Liver (tissue), 8 donors: ENCODE measurements at regions not wholly inside any gene's neighbourhood (a gene's known extent, or its start where the extent isn't known, plus 50 kb on each side); places are given as distances from the start of the nearest gene placed in this dataset.

ENCODE experiments used
- DNase-seq: peaks from one replicate; pipeline ENCODE4 v3.0.0-alpha.2; 2017; ENCODE audit warnings: low spot score
- H3K27ac ChIP-seq, 2 donors: one replicate each; pipeline ENCODE4 v1.7.0; 2013; ENCODE audit warnings: inconsistent platforms in 2 of 2, low read length in 2 of 2, control low read depth in 1 of 2, low read depth in 1 of 2, mild to moderate bottlenecking in 1 of 2
- H3K27me3 ChIP-seq, 4 donors: one replicate each; pipeline versions ENCODE4 v1.6.1 to v1.7.0; 2013; ENCODE audit warnings: low read length in 3 of 4, inconsistent platforms in 1 of 4, mild to moderate bottlenecking in 1 of 4, moderate library complexity in 1 of 4; ENCODE audit not compliant: control insufficient read depth in 4 of 4, insufficient read depth in 4 of 4
- H3K36me3 ChIP-seq, 4 donors: one replicate each; pipeline versions ENCODE4 v1.6.1 to v1.7.0; 2013; ENCODE audit warnings: low read length in 3 of 4, mild to moderate bottlenecking in 3 of 4, low read depth in 1 of 4, moderate library complexity in 1 of 4; ENCODE audit not compliant: control insufficient read depth in 4 of 4, insufficient read depth in 3 of 4
- H3K4me1 ChIP-seq, 4 donors: one replicate each; pipeline versions ENCODE4 v1.6.1 to v1.7.0; 2013; ENCODE audit warnings: low read length in 3 of 4, mild to moderate bottlenecking in 3 of 4, moderate library complexity in 1 of 4; ENCODE audit not compliant: control insufficient read depth in 4 of 4, insufficient read depth in 4 of 4
- H3K4me3 ChIP-seq, 3 donors: one replicate each; pipeline versions ENCODE4 v1.6.1 to v1.7.0; 2013; ENCODE audit warnings: low read length in 3 of 3, control low read depth in 1 of 3, low read depth in 1 of 3, mild to moderate bottlenecking in 1 of 3
- H3K9ac ChIP-seq, 2 donors: one replicate each; pipeline ENCODE4 v1.7.0; 2013; ENCODE audit warnings: low read length in 2 of 2, mild to moderate bottlenecking in 2 of 2, moderate library complexity in 2 of 2, control low read depth in 1 of 2, low read depth in 1 of 2
- H3K9me3 ChIP-seq, 4 donors: one replicate each; pipeline versions ENCODE4 v1.6.1 to v1.7.0; 2013; ENCODE audit warnings: low read length in 3 of 4; ENCODE audit not compliant: control insufficient read depth in 4 of 4
- ATF3 ChIP-seq: IDR thresholded peaks from 2 replicates; pipeline ENCODE4 v1.6.1; 2016; ENCODE audit warnings: antibody characterized with exemption
- EGR1 ChIP-seq, 2 donors: IDR thresholded peaks; 2 replicates each; pipeline ENCODE4 v1.6.1; 2016 to 2018; ENCODE audit warnings: antibody characterized with exemption in 2 of 2, low read depth in 2 of 2
- FOXA1 ChIP-seq: IDR thresholded peaks from 2 replicates; pipeline ENCODE4 v1.6.1; 2016; ENCODE audit warnings: antibody characterized with exemption
- FOXA2 ChIP-seq: IDR thresholded peaks from 2 replicates; pipeline ENCODE4 v1.6.1; 2016; ENCODE audit warnings: antibody characterized with exemption
- GABPA ChIP-seq, 2 donors: IDR thresholded peaks in 1 of 2; conservative IDR thresholded peaks in 1 of 2; 2 replicates each; pipeline ENCODE4 v1.6.1; 2016; ENCODE audit warnings: antibody characterized with exemption in 2 of 2, mild to moderate bottlenecking in 1 of 2, moderate library complexity in 1 of 2
- HNF4G ChIP-seq: IDR thresholded peaks from 2 replicates; pipeline ENCODE4 v1.6.1; 2016; ENCODE audit warnings: antibody characterized with exemption
- JUND ChIP-seq, 2 donors: IDR thresholded peaks; 2 replicates each; pipeline ENCODE4 v1.6.1; 2016; ENCODE audit warnings: antibody characterized with exemption in 2 of 2
- NR2F2 ChIP-seq: IDR thresholded peaks from 2 replicates; pipeline ENCODE4 v1.6.1; 2016; ENCODE audit warnings: antibody characterized with exemption
- RAD21 ChIP-seq, 2 donors: IDR thresholded peaks; 2 replicates each; pipeline ENCODE4 v1.6.1; 2016; ENCODE audit warnings: antibody characterized with exemption in 2 of 2, mild to moderate bottlenecking in 2 of 2
- REST ChIP-seq: IDR thresholded peaks from 2 replicates; pipeline ENCODE4 v1.6.1; 2016; ENCODE audit warnings: antibody characterized with exemption, mild to moderate bottlenecking
- YY1 ChIP-seq: IDR thresholded peaks from 2 replicates; pipeline ENCODE4 v1.6.1; 2016; ENCODE audit warnings: antibody characterized with exemption, mild to moderate bottlenecking
- ZBTB33 ChIP-seq: IDR thresholded peaks from 2 replicates; pipeline ENCODE4 v1.6.1; 2016; ENCODE audit warnings: antibody characterized with exemption
- WGBS: extraction: QIAGEN DNeasy Blood & Tissue Kit; methylation state at CpG from one replicate; pipeline ENCODE4 v1.1.7; 2013; 5-methylcytosine and 5-hydroxymethylcytosine counted together
- TF ChIP-seq, protein P1 (sequence below): fragments of 150-350 bp; IDR thresholded peaks from 2 replicates; pipeline ENCODE4 v1.5.1; 2017; ENCODE audit warnings: improper control_type of control experiment, low read depth, low read length; ENCODE audit not compliant: missing input control
- TF ChIP-seq, protein P2 (sequence below): IDR thresholded peaks from 2 replicates; pipeline ENCODE4 v1.6.1; 2016; ENCODE audit warnings: antibody characterized with exemption
- donor health status: healthy.
- donor health status: healthy.
- donor health status: healthy.
- donor health status: healthy.
- donor health status: healthy.

DNA sequence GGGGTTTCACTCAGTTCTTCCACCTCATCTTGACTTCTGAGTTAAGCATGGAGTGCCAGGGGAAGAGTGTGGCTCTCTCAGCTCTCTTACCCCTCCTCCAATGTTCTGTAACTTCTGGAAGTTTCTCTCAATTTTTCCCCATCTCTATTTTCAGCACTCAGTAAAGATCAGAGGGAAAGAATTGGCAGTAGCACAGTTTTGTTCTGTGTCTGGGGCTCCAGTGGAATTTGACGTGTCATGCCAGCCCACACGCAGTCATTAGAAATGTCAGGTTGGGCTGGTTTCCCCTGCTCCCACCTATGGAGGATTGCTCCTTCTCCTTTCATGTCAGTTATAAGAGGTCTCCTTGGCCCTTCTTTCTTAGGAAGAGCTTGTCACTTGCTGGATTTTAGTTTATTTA, 104.6 kb upstream of the COL3A1 start (continued):
- TF ChIP-seq, protein P1, sequence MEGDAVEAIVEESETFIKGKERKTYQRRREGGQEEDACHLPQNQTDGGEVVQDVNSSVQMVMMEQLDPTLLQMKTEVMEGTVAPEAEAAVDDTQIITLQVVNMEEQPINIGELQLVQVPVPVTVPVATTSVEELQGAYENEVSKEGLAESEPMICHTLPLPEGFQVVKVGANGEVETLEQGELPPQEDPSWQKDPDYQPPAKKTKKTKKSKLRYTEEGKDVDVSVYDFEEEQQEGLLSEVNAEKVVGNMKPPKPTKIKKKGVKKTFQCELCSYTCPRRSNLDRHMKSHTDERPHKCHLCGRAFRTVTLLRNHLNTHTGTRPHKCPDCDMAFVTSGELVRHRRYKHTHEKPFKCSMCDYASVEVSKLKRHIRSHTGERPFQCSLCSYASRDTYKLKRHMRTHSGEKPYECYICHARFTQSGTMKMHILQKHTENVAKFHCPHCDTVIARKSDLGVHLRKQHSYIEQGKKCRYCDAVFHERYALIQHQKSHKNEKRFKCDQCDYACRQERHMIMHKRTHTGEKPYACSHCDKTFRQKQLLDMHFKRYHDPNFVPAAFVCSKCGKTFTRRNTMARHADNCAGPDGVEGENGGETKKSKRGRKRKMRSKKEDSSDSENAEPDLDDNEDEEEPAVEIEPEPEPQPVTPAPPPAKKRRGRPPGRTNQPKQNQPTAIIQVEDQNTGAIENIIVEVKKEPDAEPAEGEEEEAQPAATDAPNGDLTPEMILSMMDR: no peak
- TF ChIP-seq HNF4G (no peak), RAD21 (IDR thresholded peaks at IDR 0.05) (no peak), ZBTB33 (no peak)

DNA sequence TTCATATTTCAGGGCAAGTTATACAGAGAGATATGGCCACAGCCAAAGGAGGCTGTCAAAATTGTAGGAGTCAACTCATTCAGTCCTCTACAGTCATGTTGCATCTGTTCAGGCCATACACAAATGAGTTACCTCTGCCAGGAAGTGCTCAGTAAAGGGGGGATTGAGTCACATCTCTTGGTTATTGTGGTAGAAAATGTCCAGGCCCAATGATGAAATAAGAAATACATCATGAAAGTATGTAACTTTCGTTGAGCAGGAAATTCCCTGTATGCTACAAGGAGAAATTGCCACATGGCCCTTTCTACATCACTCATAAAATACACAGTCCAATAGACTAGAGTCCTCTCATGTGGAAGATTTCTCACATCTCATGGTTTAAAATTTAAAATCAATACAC, 103.9 kb upstream of the COL3A1 start:
- H3K36me3 ChIP-seq: no peaks in the 10 kb centered on the region
- WGBS: 72% methylated on average over 1 of the region's 1 CpG
- no peak for DNase-seq
- H3K27ac ChIP-seq: no peak overlapping the region
- H3K9me3 ChIP-seq: no peaks in the 10 kb centered on the region
- TF ChIP-seq JUND (IDR thresholded peaks at IDR 0.05) (no peak), ATF3 (no peak), RAD21 (IDR thresholded peaks at IDR 0.05) (no peak), HNF4G (no peak), GABPA (IDR thresholded peaks at IDR 0.05 in 1 of 2, conservative IDR thresholded peaks at IDR 0.05 in 1 of 2) (no peak), FOXA2 (no peak), ZBTB33 (no peak), YY1 (no peak), NR2F2 (no peak)
- TF ChIP-seq, protein P1: no peak
- no peaks in the 10 kb centered on the region for H3K4me1 ChIP-seq
- H3K9ac ChIP-seq: no peak overlapping the region
- H3K27me3 ChIP-seq: no peaks in the 10 kb centered on the region
- no peak overlapping the region for H3K4me3 ChIP-seq

DNA sequence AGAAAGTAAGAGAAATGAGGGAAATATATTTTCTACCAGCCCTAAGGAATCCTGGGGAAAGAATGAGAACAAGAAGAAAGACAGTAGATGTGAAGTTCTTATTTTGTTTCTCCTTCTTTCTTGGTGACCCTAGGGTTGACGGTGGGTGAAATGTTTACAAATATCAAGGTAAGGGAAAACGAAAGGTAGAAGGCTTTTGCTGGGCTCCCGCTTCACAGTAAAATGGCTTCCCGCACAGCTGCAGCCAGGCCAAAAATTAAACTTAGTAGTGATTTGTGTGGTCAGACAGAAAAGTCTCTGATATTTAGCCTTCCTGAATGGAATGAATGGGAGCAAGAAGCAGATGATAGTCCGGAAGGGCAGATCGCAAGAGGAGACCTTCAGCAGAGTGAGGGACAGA, 99.1 kb upstream of the COL3A1 start:
- no peak overlapping the region for H3K27ac ChIP-seq
- H3K9me3 ChIP-seq: no peaks in the 10 kb centered on the region
- H3K4me3 ChIP-seq: no peak overlapping the region
- 88% methylated on average over 6 of the region's 6 CpGs for WGBS
- H3K4me1 ChIP-seq: no peaks in the 10 kb centered on the region
- H3K9ac ChIP-seq: no peak overlapping the region
- H3K27me3 ChIP-seq: no peaks in the 10 kb centered on the region
- no peak for DNase-seq
- no peaks in the 10 kb centered on the region for H3K36me3 ChIP-seq
- TF ChIP-seq EGR1 (IDR thresholded peaks at IDR 0.05; ENCODE audit: low read depth in 2 of 2): no peak
- TF ChIP-seq GABPA (IDR thresholded peaks at IDR 0.05 in 1 of 2, conservative IDR thresholded peaks at IDR 0.05 in 1 of 2): no peak
- TF ChIP-seq YY1: no peak
- no peak for TF ChIP-seq FOXA1
- no peak for TF ChIP-seq JUND (IDR thresholded peaks at IDR 0.05)
- TF ChIP-seq ATF3: no peak
- TF ChIP-seq ZBTB33: no peak
- no peak for TF ChIP-seq FOXA2
- TF ChIP-seq REST: no peak
- TF ChIP-seq, protein P2, sequence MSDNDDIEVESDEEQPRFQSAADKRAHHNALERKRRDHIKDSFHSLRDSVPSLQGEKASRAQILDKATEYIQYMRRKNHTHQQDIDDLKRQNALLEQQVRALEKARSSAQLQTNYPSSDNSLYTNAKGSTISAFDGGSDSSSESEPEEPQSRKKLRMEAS: no peak
